ENCODE measurements at regions not wholly inside any gene's neighbourhood (a gene's known extent, or its start where the extent isn't known, plus 50 kb on each side); places are given as distances from the start of the nearest gene placed in this dataset.
A peak's percentile ranks its signal among the peaks of the same experiment; 100 is the strongest.

- WGBS, 2 donors, result 74 to 81% methylated on average over 2 of the region's 2 CpGs
- no peak for TF ChIP-seq POLR2A (IDR thresholded peaks at IDR 0.05)
- no peak for TF ChIP-seq CTCF (IDR thresholded peaks at IDR 0.05)
- Histone ChIP-seq H3K4me3 (no peak overlapping the region), H3K9me3 (no peaks in the 10 kb centered on the region), H3K4me1 (peaks cover 0 to 26% (median 0%) of the 10 kb centered on the region in 3 donors), H3K27me3 (no peaks in the 10 kb centered on the region), H3K27ac (no peak overlapping the region), H3K36me3 (no peaks in the 10 kb centered on the region)
- intact Hi-C loops (cut with DNase I), result no loop called here
- DNase-seq, result no peak
These were observed 71.2 kb upstream of the MPP7 start for GRCh38 chr10:28374036-28374435.

- Histone ChIP-seq H3K4me1 (peaks cover 0 to 38% (median 0%) of the 10 kb centered on the region in 3 donors), H3K27me3 (no peaks in the 10 kb centered on the region), H3K9me3 (no peaks in the 10 kb centered on the region), H3K4me3 (no peak overlapping the region), H3K27ac (peak overlapping the region in 3 of 4 donors; percentile 28 to 77 (median 70)), H3K36me3 (no peaks in the 10 kb centered on the region)
- TF ChIP-seq CTCF (IDR thresholded peaks at IDR 0.05) (no peak), POLR2A (IDR thresholded peaks at IDR 0.05) (no peak)
- intact Hi-C loops (cut with DNase I), result no loop called here
- no peak for DNase-seq
- WGBS, 2 donors, result 51 to 59% methylated on average over 10 of the region's 10 CpGs
These were observed 72.8 kb upstream of the MPP7 start for GRCh38 chr10:28375399-28376354.

DNA sequence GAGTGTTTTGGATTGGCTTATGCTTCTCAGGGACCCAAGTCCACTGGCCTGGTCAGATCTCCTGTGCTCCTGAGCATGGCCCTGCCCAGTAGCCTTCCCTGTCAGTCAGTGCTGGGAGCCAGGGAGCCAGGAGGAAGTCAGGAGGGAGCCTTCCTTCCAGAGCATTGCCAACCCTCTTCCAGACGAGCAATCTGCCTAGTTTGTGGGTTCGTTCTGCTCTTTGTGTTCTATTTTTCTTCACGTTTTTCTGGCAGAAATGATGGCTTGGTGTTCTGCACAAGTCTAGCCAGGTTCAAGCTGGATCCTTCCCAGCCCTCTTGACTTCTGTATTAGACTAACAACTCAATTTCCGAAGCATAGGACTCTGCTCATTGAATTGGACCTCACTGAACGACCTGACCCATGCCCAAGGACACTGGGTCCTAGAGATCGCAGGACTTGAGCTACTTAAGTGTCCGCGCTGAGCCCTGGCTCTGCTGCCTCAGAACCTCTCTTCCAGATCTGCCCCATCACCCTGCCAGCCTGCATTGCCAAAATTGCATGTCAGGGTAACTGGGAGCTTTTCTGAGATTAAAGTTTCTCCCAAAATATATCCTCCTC is 76.2 kb upstream of the MPP7 start:
- H3K9me3 ChIP-seq, result no peaks in the 10 kb centered on the region
- peaks cover 0 to 65% (median 3%) of the 10 kb centered on the region in 3 donors for H3K4me1 ChIP-seq
- no peaks in the 10 kb centered on the region for H3K27me3 ChIP-seq
- TF ChIP-seq CTCF (IDR thresholded peaks at IDR 0.05) (no peak), POLR2A (IDR thresholded peaks at IDR 0.05) (no peak)
- intact Hi-C loops (cut with DNase I), result no loop called here
- 30 to 59% methylated on average over 3 to 8 of the region's 8 CpGs for WGBS, 2 donors
- DNase-seq, result no peak
- no peak overlapping the region for H3K4me3 ChIP-seq
- H3K36me3 ChIP-seq, result no peaks in the 10 kb centered on the region
- peak overlapping the region in 3 of 4 donors; percentile 46 to 53 (median 49) for H3K27ac ChIP-seq

- Histone ChIP-seq H3K4me3 (no peak overlapping the region), H3K27me3 (no peaks in the 10 kb centered on the region), H3K27ac (peak overlapping the region in 2 of 4 donors; percentile 80 to 86), H3K36me3 (no peaks in the 10 kb centered on the region), H3K9me3 (no peaks in the 10 kb centered on the region), H3K4me1 (peaks cover 0 to 60% (median 9%) of the 10 kb centered on the region in 3 donors)
- intact Hi-C loops (cut with DNase I), result loop anchor here (5.0 to 10.0 kb wide), 2 partner anchors 77 to 124 kb away; partner anchors contain the start of gene MPP7
- no peak for DNase-seq
- TF ChIP-seq CTCF (IDR thresholded peaks at IDR 0.05) (no peak), POLR2A (IDR thresholded peaks at IDR 0.05) (no peak)
These were observed 78.6 kb upstream of the MPP7 start for GRCh38 chr10:28381466-28381865.

DNA sequence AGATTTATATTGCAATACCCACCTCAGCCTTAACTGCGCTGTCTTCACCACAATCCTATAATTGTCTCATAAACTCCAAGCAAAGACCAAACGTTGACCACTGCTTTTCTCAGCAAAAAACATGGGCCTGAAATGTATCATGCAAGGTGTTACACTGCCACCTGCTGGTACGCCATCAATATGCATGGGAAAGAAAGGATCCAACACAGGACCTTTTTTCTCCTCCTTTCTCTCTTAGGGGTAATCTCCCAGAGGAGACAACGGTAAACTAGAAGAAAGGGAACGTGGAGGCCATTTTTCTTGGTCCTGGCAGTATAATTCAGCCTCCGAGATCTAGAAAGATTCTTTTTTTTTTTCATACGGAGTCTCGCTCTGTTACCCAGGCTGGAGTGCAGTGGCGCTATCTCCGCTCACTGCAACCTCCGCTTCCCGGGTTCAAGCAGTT is 79.1 kb upstream of the MPP7 start:
- TF ChIP-seq POLR2A (IDR thresholded peaks at IDR 0.05) (no peak), CTCF (IDR thresholded peaks at IDR 0.05) (peak; percentile 90 to 98 (median 94))
- peaks cover 0 to 64% (median 9%) of the 10 kb centered on the region in 3 donors for H3K4me1 ChIP-seq

More for the DNA sequence above, 79.1 kb upstream of the MPP7 start:
- Histone ChIP-seq H3K4me3 (no peak overlapping the region), H3K9me3 (no peaks in the 10 kb centered on the region), H3K36me3 (no peaks in the 10 kb centered on the region), H3K27ac (peak overlapping the region; percentile 54 to 86 (median 74)), H3K27me3 (no peaks in the 10 kb centered on the region)
- intact Hi-C loops (cut with DNase I), result loop anchor here (5.0 to 10.0 kb wide), 2 partner anchors 77 to 125 kb away; partner anchors contain the start of gene MPP7
- 39 to 42% methylated on average over 12 of the region's 12 CpGs for WGBS, 2 donors
- peak; percentile 17 for DNase-seq

All from esophagus squamous epithelium (tissue), 5 donors.